Choroid plexus epithelial cell (primary cell): ENCODE measurements at regions not wholly inside any gene's neighbourhood (a gene's known extent, or its start where the extent isn't known, plus 50 kb on each side); places are given as distances from the start of the nearest gene placed in this dataset.

Experiments used
- DNase-seq: peaks from one replicate; pipeline ENCODE4 v3.0.0-alpha.2; 2010; ENCODE audit warnings: low read depth
- H3K4me3 ChIP-seq: 2 replicates; pipeline ENCODE4 v1.5.1; 2011; ENCODE audit warnings: low read depth, mild to moderate bottlenecking, control low read depth, low read length, moderate library complexity
- TF ChIP-seq, protein P1 (sequence below): conservative IDR thresholded peaks from 2 replicates; pipeline ENCODE4 v1.5.1; 2011; ENCODE audit warnings: low read depth, mild to moderate bottlenecking, control low read depth, inconsistent platforms, low read length, moderate library complexity

DNA sequence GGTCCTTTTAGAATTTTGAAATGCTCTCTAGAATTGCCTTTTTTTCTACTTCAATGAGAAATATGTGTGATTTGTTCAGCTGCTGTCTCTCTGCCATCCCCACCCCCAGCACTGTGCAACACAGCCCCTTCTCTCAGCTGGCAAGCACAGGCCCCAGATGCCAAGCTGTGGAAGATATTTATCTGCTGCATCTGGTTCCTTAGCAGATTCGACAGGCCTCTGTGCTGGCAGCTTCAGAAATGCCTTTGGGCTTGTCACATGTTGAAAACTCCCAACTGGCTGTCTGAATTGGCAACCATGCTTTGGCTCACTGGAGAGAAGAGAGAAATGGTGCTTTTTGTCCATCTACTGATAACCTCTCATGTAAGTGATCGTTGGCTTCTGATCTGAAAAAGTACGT lies 206.7 kb upstream of the C1orf87 start:
- H3K4me3 ChIP-seq: no peak overlapping the region
- TF ChIP-seq, protein P1, sequence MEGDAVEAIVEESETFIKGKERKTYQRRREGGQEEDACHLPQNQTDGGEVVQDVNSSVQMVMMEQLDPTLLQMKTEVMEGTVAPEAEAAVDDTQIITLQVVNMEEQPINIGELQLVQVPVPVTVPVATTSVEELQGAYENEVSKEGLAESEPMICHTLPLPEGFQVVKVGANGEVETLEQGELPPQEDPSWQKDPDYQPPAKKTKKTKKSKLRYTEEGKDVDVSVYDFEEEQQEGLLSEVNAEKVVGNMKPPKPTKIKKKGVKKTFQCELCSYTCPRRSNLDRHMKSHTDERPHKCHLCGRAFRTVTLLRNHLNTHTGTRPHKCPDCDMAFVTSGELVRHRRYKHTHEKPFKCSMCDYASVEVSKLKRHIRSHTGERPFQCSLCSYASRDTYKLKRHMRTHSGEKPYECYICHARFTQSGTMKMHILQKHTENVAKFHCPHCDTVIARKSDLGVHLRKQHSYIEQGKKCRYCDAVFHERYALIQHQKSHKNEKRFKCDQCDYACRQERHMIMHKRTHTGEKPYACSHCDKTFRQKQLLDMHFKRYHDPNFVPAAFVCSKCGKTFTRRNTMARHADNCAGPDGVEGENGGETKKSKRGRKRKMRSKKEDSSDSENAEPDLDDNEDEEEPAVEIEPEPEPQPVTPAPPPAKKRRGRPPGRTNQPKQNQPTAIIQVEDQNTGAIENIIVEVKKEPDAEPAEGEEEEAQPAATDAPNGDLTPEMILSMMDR: no peak
- DNase-seq: peak; percentile 39

DNA sequence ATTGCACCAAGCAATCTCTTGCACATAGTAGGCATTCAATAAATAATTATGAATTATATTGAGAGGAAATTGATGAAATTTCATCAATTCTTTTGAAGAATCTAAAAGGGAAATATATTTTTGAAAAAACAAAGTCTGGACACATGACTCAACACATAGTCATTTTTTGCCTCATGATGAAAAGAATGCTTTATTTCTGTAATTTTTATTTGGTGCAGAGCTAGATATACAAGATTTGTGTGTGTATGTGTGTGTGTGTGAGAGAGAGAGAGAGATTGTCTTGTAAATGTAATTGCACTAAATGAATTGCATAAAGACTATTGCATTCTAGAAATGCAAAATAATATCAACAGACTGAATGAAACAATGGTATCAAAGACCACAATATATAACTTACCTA lies 206.2 kb upstream of the C1orf87 start:
- DNase-seq: peak; percentile 65
- TF ChIP-seq, protein P1: no peak
- H3K4me3 ChIP-seq: no peak overlapping the region

DNA sequence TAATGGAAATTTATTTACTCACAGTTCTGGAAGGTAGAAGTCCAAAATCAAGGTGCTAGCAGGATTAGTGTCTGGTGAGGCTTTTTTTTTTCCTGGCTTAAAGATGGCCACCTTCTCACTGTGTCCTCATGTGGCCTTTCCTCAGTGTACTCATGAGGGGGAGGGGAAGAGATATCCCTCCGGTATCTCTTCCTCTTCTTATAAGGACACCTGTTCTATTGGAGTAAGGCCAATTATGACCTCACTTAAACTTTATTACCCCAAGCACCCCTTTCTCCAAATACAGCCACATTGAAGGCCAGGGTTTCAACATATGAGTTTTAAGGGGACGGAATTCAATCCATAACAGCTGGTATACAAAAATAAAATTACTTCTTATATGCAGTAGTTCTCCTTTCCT lies 203.7 kb upstream of the C1orf87 start:
- no peak for DNase-seq

DNA sequence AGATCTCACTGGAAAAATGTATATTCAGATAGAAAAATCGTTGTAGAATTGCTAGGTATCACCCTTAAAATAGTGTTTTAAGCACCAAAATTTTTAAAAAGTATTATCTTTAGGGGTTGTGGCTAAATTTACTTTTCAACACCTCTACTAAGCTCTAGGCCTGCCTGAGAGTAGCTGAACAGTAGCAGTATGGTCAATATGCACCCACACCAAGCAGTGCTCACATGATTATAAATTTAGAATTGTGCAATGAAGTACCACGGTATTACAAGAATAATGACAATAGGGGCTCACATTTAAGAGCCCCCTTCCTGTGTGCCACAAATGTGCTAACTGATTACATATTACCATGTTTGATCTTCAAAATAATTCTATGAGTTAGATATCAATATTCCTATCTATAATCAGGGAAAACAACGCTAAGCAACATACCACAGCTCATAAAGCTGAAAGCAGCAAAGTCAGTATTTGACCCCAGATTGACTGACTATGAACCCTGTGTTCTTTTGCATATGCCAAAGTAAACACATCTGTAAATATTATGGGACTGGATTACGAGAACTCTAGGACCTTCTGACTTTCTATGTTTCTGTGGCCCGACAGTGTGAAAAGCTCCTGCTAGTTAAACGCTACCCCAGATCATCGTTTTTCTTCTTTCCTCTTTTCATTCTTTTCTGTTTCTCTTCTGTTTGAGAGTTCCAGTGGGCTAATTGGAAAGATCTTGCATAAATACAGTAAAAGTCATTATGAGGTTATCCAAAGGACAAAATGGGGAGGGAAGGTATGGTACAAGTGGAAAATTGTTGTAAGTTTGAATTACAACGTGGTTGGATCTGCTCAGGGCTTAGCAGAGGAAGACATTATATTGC lies 201.1 kb upstream of the C1orf87 start:
- TF ChIP-seq, protein P1: no peak

More for the DNA sequence above, 203.7 kb upstream of the C1orf87 start:
- TF ChIP-seq, protein P1: no peak
- no peak overlapping the region for H3K4me3 ChIP-seq

DNA sequence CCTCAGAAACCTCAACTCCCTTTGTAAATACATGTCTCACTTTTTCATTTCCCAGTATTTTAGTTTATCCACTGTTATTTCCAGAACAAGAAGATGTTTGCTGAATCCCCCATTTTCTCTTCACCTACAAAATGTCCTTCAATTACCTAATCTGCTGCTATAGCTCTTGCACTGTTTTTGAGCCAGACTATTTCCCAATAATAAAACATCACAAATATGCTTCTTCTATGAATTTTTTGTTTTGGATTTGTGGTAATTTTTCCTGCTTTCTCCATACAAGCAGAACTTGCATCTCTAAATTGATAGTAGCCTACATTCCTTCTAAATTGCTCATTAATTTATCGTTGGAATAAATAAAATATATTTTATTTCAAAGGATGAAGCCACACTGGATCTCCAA lies 199.6 kb upstream of the C1orf87 start:
- peak; percentile 56 for DNase-seq
- H3K4me3 ChIP-seq: no peak overlapping the region
- TF ChIP-seq, protein P1: no peak

More for the DNA sequence above, 201.1 kb upstream of the C1orf87 start:
- no peak overlapping the region for H3K4me3 ChIP-seq
- DNase-seq: peak; percentile 88

DNA sequence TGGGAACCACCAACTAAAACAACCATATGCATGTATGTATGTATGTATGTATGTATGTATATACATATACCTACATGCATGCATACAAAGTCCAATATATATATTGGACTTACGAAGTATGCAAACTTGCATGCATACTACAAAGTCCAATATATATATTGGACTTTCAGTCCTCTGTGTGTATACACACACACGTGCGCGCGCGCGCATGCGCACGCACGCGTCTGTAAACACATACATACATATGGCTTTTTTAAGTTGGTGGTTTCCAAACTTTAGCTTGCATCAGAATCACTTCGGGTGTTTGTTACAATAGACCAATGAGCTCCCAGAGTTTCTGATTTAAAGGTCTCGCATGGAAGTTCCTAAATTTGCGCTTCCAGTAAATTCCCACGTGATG lies 197.5 kb upstream of the C1orf87 start:
- H3K4me3 ChIP-seq: no peak overlapping the region
- TF ChIP-seq, protein P1: no peak
- no peak for DNase-seq

DNA sequence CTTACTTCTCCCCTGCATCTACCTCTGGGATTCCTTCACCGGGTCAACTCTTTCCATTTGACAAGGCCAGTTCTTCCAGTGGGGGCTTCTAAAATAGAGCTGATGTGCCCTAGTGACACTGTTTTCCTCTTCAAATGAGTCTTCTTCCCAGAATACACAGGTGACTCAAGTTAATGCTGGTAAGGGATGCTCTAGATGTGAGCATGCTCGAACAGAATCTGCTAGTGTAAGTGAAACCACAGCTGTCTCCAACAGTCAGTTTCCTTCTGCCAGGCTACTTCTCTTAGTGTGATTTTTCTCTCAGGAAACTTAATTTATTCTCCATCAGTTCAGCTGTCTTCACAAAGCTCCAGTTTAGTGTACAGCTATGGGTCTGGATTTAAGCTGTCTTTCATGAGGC lies 194.9 kb upstream of the C1orf87 start:
- TF ChIP-seq, protein P1: no peak
- H3K4me3 ChIP-seq: no peak overlapping the region
- no peak for DNase-seq
